K562 (cell line): ENCODE measurements at regions not wholly inside any gene's neighbourhood (a gene's known extent, or its start where the extent isn't known, plus 50 kb on each side); places are given as distances from the start of the nearest gene placed in this dataset.

Experiments used
- C11orf30 ChIP-seq: fragments of 450-650 bp; IDR thresholded peaks from 2 replicates; pipeline ENCODE4 v1.6.1; 2016; ENCODE audit warnings: low read depth, mild to moderate bottlenecking
- CCAR2 ChIP-seq: fragments of 200-400 bp; formaldehyde crosslinking; IDR thresholded peaks from 2 replicates; pipeline ENCODE4 v1.6.1; 2017; ENCODE audit warnings: mild to moderate bottlenecking, low read depth, low read length
- FOS ChIP-seq: IDR thresholded peaks from 3 replicates; pipeline ENCODE4 v1.6.1; 2011; ENCODE audit not compliant: insufficient read length; ENCODE audit errors: extremely low read depth
- TF ChIP-seq, protein P1 (sequence below): fragments of 450-650 bp; IDR thresholded peaks from 2 replicates; pipeline ENCODE4 v1.6.1; 2016; ENCODE audit warnings: low read depth
- TF ChIP-seq, protein P2 (sequence below): fragments of 450-650 bp; IDR thresholded peaks from 2 replicates; pipeline ENCODE4 v1.6.1; 2016
- TF ChIP-seq, protein P3 (sequence below): fragments of 250-450 bp; sonication (Bioruptor Pico); IDR thresholded peaks from 2 replicates; pipeline ENCODE4 v1.4.0; 2020; ENCODE audit warnings: mild to moderate bottlenecking

DNA sequence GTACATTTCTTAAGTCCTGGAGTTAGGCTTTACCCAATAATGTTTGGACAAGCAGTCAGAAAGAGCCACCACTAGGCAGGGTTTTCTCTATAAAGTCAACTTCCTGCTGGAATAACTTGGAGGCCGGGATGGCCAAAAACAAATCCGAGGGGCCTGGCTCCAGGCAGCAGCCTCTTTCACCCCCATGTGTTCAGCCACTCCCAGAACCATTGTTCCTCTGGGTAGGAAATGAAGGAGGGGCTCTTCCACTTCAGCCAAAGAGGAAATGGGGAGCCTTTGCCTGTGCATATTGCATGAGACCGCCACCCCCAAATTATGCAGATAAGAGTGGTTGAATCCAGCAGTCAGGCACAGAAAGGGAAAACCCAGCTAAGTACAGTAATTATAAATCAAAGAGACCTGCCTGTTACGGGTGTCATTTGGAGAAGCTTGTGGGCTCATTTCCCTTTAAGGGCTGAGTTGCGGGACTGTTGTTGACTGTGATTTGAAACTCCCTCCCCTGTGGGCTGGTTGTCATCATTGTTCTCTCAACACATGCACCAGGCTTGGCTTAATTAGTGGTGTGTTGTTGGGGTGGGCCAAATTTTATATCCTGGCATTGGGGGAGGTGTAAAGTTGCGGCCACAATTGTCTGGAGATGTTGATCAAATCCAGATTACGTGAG is 212.8 kb upstream of the SOX11 start (continued):
- TF ChIP-seq, protein P1, sequence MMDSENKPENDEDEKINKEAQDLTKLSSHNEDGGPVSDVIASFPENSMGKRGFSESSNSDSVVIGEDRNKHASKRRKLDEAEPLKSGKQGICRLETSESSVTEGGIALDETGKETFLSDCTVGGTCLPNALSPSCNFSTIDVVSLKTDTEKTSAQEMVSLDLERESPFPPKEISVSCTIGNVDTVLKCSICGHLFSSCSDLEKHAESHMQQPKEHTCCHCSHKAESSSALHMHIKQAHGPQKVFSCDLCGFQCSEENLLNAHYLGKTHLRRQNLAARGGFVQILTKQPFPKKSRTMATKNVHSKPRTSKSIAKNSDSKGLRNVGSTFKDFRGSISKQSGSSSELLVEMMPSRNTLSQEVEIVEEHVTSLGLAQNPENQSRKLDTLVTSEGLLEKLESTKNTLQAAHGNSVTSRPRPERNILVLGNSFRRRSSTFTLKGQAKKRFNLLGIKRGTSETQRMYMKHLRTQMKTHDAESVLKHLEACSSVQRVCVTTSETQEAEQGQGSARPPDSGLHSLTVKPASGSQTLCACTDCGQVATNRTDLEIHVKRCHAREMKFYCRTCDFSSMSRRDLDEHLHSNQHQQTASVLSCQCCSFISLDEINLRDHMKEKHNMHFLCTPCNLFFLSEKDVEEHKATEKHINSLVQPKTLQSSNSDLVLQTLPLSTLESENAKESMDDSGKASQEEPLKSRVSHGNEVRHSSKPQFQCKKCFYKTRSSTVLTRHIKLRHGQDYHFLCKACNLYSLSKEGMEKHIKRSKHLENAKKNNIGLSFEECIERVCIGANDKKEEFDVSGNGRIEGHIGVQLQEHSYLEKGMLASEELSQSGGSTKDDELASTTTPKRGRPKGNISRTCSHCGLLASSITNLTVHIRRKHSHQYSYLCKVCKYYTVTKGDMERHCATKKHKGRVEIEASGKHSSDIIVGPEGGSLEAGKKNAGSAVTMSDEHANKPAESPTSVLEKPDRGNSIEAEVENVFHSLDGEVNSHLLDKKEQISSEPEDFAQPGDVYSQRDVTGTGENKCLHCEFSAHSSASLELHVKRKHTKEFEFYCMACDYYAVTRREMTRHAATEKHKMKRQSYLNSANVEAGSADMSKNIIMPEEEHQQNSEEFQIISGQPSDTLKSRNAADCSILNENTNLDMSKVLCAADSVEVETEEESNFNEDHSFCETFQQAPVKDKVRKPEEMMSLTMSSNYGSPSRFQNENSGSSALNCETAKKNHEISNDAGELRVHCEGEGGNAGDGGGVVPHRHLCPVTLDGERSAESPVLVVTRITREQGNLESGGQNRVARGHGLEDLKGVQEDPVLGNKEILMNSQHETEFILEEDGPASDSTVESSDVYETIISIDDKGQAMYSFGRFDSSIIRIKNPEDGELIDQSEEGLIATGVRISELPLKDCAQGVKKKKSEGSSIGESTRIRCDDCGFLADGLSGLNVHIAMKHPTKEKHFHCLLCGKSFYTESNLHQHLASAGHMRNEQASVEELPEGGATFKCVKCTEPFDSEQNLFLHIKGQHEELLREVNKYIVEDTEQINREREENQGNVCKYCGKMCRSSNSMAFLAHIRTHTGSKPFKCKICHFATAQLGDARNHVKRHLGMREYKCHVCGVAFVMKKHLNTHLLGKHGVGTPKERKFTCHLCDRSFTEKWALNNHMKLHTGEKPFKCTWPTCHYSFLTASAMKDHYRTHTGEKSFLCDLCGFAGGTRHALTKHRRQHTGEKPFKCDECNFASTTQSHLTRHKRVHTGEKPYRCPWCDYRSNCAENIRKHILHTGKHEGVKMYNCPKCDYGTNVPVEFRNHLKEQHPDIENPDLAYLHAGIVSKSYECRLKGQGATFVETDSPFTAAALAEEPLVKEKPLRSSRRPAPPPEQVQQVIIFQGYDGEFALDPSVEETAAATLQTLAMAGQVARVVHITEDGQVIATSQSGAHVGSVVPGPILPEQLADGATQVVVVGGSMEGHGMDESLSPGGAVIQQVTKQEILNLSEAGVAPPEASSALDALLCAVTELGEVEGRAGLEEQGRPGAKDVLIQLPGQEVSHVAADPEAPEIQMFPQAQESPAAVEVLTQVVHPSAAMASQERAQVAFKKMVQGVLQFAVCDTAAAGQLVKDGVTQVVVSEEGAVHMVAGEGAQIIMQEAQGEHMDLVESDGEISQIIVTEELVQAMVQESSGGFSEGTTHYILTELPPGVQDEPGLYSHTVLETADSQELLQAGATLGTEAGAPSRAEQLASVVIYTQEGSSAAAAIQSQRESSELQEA: no peak
- TF ChIP-seq FOS: no peak
- TF ChIP-seq C11orf30: no peak
- TF ChIP-seq, protein P2, sequence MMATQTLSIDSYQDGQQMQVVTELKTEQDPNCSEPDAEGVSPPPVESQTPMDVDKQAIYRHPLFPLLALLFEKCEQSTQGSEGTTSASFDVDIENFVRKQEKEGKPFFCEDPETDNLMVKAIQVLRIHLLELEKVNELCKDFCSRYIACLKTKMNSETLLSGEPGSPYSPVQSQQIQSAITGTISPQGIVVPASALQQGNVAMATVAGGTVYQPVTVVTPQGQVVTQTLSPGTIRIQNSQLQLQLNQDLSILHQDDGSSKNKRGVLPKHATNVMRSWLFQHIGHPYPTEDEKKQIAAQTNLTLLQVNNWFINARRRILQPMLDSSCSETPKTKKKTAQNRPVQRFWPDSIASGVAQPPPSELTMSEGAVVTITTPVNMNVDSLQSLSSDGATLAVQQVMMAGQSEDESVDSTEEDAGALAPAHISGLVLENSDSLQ: no peak
- TF ChIP-seq CCAR2: no peak
- TF ChIP-seq, protein P3, sequence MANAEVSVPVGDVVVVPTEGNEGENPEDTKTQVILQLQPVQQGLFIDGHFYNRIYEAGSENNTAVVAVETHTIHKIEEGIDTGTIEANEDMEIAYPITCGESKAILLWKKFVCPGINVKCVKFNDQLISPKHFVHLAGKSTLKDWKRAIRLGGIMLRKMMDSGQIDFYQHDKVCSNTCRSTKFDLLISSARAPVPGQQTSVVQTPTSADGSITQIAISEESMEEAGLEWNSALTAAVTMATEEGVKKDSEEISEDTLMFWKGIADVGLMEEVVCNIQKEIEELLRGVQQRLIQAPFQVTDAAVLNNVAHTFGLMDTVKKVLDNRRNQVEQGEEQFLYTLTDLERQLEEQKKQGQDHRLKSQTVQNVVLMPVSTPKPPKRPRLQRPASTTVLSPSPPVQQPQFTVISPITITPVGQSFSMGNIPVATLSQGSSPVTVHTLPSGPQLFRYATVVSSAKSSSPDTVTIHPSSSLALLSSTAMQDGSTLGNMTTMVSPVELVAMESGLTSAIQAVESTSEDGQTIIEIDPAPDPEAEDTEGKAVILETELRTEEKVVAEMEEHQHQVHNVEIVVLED (CRISPR knock-in tag): no peak
